Glutamatergic neuron (in vitro differentiated cells): ENCODE measurements at regions not wholly inside any gene's neighbourhood (a gene's known extent, or its start where the extent isn't known, plus 50 kb on each side); places are given as distances from the start of the nearest gene placed in this dataset.
A peak's percentile ranks its signal among the peaks of the same experiment; 100 is the strongest.

Source experiments
- DNase-seq: peaks from one replicate; pipeline ENCODE4 v3.0.0; 2022
- H3K27ac Mint-ChIP-seq: one replicate; pipeline ENCODE4 v1.8.0; 2020; ENCODE audit warnings: mild to moderate bottlenecking, mixed read lengths, inconsistent platforms; ENCODE audit not compliant: unreplicated experiment
- H3K27me3 Mint-ChIP-seq: one replicate; pipeline ENCODE4 v1.8.0; 2020; ENCODE audit warnings: mild to moderate bottlenecking, moderate library complexity, mixed read lengths, inconsistent platforms; ENCODE audit not compliant: unreplicated experiment
- H3K36me3 Mint-ChIP-seq: one replicate; pipeline ENCODE4 v1.8.0; 2020; ENCODE audit warnings: mild to moderate bottlenecking, mixed read lengths, inconsistent platforms; ENCODE audit not compliant: unreplicated experiment
- H3K4me1 Mint-ChIP-seq: one replicate; pipeline ENCODE4 v1.8.0; 2020; ENCODE audit warnings: mild to moderate bottlenecking, low read depth, mixed read lengths, inconsistent platforms; ENCODE audit not compliant: unreplicated experiment
- H3K4me3 Mint-ChIP-seq: one replicate; pipeline ENCODE4 v1.8.0; 2020; ENCODE audit warnings: mild to moderate bottlenecking, mixed read lengths, inconsistent platforms; ENCODE audit not compliant: unreplicated experiment
- H3K9me3 Mint-ChIP-seq: one replicate; pipeline ENCODE4 v1.8.0; 2020; ENCODE audit warnings: mild to moderate bottlenecking, moderate library complexity, mixed read lengths, inconsistent platforms; ENCODE audit not compliant: unreplicated experiment
- CTCF ChIP-seq: fragments of 200-600 bp; sonication (generic); IDR thresholded peaks from one replicate; pipeline ENCODE4 v1.5.0; 2021; ENCODE audit not compliant: partially characterized antibody, unreplicated experiment

- H3K27ac Mint-ChIP-seq = peak overlapping the region; percentile 24
- H3K36me3 Mint-ChIP-seq = no peaks in the 10 kb centered on the region
- H3K27me3 Mint-ChIP-seq = peaks cover 5% of the 10 kb centered on the region
- DNase-seq = no peak
- H3K4me1 Mint-ChIP-seq = peaks cover 17% of the 10 kb centered on the region
- no peaks in the 10 kb centered on the region for H3K9me3 Mint-ChIP-seq
- H3K4me3 Mint-ChIP-seq = peak overlapping the region; percentile 51
- TF ChIP-seq CTCF = no peak
These were observed 714.5 kb upstream of the WWC1 start for GRCh38 chr5:167576897-167577296.

- no peak for TF ChIP-seq CTCF
- peaks cover 11% of the 10 kb centered on the region for H3K4me1 Mint-ChIP-seq
- no peaks in the 10 kb centered on the region for H3K9me3 Mint-ChIP-seq
- no peak overlapping the region for H3K27ac Mint-ChIP-seq
- DNase-seq = no peak
- peaks cover 5% of the 10 kb centered on the region for H3K27me3 Mint-ChIP-seq
- H3K4me3 Mint-ChIP-seq = peak overlapping the region; percentile 6
- no peaks in the 10 kb centered on the region for H3K36me3 Mint-ChIP-seq
These were observed 713.8 kb upstream of the WWC1 start for GRCh38 chr5:167577616-167578015.

- H3K9me3 Mint-ChIP-seq = no peaks in the 10 kb centered on the region
- no peaks in the 10 kb centered on the region for H3K27me3 Mint-ChIP-seq
- no peak for TF ChIP-seq CTCF
- H3K27ac Mint-ChIP-seq = no peak overlapping the region
- no peak overlapping the region for H3K4me3 Mint-ChIP-seq
- H3K36me3 Mint-ChIP-seq = no peaks in the 10 kb centered on the region
- DNase-seq = no peak
- H3K4me1 Mint-ChIP-seq = peaks cover 11% of the 10 kb centered on the region
These were observed 712.3 kb upstream of the WWC1 start for GRCh38 chr5:167578977-167579692.

GRCh38 chr5:167579693-167580055, 711.8 kb upstream of the WWC1 start:
- no peaks in the 10 kb centered on the region for H3K27me3 Mint-ChIP-seq
- H3K4me1 Mint-ChIP-seq = peaks cover 9% of the 10 kb centered on the region
- no peak overlapping the region for H3K4me3 Mint-ChIP-seq
- H3K27ac Mint-ChIP-seq = no peak overlapping the region
- H3K9me3 Mint-ChIP-seq = no peaks in the 10 kb centered on the region
- DNase-seq = no peak
- no peaks in the 10 kb centered on the region for H3K36me3 Mint-ChIP-seq
- no peak for TF ChIP-seq CTCF

- no peak for TF ChIP-seq CTCF
- H3K4me1 Mint-ChIP-seq = peaks cover 9% of the 10 kb centered on the region
- no peaks in the 10 kb centered on the region for H3K9me3 Mint-ChIP-seq
- no peaks in the 10 kb centered on the region for H3K27me3 Mint-ChIP-seq
- H3K27ac Mint-ChIP-seq = no peak overlapping the region
- no peak for DNase-seq
- no peaks in the 10 kb centered on the region for H3K36me3 Mint-ChIP-seq
- no peak overlapping the region for H3K4me3 Mint-ChIP-seq
These were observed 710.8 kb upstream of the WWC1 start for GRCh38 chr5:167580608-167581007.
